Fibroblast of pulmonary artery (primary cell): ENCODE measurements at regions not wholly inside any gene's neighbourhood (a gene's known extent, or its start where the extent isn't known, plus 50 kb on each side); places are given as distances from the start of the nearest gene placed in this dataset.

Experiments used
- DNase-seq: peaks from one replicate; pipeline ENCODE4 v3.0.0-alpha.2; 2010; ENCODE audit warnings: low read depth
- H3K4me3 ChIP-seq: replicated peaks from 2 replicates; pipeline ENCODE4 v1.5.1; 2011; ENCODE audit warnings: low read depth, mild to moderate bottlenecking, control low read depth, low read length, moderate library complexity
- TF ChIP-seq, protein P1 (sequence below): IDR thresholded peaks from 2 replicates; pipeline ENCODE4 v1.5.1; 2011; ENCODE audit warnings: mild to moderate bottlenecking, control low read depth, low read length, inconsistent platforms; ENCODE audit errors: missing control alignments

- DNase-seq, result no peak
- H3K4me3 ChIP-seq, result no peak overlapping the region
- TF ChIP-seq, protein P1, sequence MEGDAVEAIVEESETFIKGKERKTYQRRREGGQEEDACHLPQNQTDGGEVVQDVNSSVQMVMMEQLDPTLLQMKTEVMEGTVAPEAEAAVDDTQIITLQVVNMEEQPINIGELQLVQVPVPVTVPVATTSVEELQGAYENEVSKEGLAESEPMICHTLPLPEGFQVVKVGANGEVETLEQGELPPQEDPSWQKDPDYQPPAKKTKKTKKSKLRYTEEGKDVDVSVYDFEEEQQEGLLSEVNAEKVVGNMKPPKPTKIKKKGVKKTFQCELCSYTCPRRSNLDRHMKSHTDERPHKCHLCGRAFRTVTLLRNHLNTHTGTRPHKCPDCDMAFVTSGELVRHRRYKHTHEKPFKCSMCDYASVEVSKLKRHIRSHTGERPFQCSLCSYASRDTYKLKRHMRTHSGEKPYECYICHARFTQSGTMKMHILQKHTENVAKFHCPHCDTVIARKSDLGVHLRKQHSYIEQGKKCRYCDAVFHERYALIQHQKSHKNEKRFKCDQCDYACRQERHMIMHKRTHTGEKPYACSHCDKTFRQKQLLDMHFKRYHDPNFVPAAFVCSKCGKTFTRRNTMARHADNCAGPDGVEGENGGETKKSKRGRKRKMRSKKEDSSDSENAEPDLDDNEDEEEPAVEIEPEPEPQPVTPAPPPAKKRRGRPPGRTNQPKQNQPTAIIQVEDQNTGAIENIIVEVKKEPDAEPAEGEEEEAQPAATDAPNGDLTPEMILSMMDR, result no peak
Measured at GRCh38 chr15:87631775-87632174, 624.8 kb downstream of the NTRK3 start.

- TF ChIP-seq, protein P1, result no peak
- no peak overlapping the region for H3K4me3 ChIP-seq
- DNase-seq, result peak; percentile 4
Measured at GRCh38 chr15:87631093-87631492, 625.4 kb downstream of the NTRK3 start.

- no peak for DNase-seq
- H3K4me3 ChIP-seq, result no peak overlapping the region
- TF ChIP-seq, protein P1, result no peak
Measured at GRCh38 chr15:87628311-87628710, 628.2 kb downstream of the NTRK3 start.

DNA sequence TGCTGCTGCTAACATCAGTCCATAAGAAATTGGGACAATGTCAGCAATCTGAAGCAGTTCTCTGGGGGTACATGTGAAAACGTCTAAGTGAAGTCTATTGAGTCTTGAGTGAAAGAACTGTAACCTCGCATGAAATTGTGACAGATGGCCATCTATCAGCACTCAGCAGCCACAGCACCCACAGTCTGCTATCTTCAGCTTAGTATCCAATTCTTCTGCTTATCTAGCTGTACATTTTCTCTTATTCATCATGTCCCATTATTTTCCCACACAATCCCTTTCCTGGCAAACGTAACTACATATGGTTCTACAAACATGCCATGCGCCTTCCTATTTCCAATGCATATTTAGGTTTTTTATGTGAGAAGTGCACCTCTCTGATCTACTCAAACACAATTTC is 629.7 kb downstream of the NTRK3 start:
- no peak overlapping the region for H3K4me3 ChIP-seq
- TF ChIP-seq, protein P1, result no peak
- DNase-seq, result no peak

DNA sequence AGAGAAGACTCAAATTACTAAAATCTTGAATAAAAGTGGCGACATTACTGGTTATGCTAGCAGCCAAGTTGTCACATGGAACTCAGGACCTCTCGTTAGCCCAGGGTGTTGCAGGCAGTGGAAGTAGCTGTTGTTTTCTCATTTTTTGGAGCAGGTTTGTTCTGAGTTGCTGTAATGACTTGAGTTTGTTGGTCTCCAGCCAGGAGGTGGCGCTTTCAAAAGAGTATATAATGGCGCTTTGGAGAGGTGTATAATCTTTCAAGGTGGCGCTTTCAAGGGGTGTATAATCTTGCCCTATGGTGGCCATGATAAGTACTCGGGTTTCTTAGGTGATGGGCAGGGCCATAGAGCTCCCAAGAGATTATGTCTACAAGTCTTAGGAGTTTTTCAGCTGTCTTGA is 632.7 kb downstream of the NTRK3 start:
- TF ChIP-seq, protein P1, result no peak
- no peak overlapping the region for H3K4me3 ChIP-seq
- no peak for DNase-seq

DNA sequence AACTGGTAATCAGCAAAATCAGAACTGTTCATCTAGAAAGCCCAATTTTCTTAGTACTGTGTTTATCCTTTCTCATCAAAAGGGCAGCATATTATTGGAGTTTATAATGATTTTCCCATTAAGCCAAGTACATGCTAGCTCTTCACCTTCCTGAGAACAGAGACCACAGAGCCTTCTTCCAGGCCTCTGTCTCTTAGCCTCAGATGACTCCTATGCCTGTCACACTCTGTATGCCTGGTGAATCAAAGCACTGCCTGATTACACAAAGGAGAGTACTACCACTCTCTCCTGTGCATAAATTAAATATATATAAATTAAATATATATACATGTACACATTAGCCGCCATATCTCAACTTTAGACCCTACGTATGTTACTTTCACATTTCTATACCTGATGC is 636.1 kb downstream of the NTRK3 start:
- DNase-seq, result no peak
- no peak overlapping the region for H3K4me3 ChIP-seq
- TF ChIP-seq, protein P1, result no peak

DNA sequence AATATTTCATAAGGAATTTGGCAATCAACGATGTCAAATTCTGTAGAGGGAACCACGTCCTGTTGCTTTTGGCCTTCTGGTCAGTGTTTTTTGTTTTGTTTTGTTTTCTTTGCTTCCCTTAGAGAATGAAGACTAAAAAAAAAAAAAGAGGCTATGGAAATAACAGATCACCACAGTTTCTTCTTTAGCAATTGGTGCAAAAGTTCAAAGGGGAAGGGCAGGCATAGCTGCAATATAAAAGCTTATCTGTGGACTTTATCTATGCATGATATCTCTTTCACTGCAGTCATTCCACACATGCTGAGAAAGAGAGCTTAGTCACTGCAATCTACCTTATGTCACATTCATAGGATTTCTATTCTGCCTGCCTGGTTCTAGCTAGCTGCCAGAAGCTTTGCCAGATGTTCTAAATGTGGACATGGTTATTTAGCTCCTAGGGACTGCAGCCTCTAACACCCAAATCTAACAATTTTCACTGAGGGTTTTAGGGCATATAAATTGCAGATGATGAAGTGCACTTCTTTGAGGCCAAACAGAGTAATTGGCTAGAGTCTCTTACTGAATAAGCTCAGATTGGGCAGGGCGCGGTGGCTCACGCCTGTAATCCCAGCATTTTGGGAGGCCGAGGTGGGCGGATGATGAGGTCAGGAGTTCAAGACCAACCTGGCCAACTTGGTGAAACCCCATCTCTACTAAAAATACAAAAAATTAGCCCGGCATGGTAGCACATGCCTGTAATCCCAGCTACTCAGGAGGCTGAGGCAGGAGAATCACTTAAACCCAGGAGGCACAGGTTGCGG is 637.2 kb downstream of the NTRK3 start:
- TF ChIP-seq, protein P1, result no peak
- no peak overlapping the region for H3K4me3 ChIP-seq
- DNase-seq, result peak; percentile 93
